Omental fat pad (tissue), 3 donors: ENCODE measurements at regions not wholly inside any gene's neighbourhood (a gene's known extent, or its start where the extent isn't known, plus 50 kb on each side); places are given as distances from the start of the nearest gene placed in this dataset.

Experiments used
- ATAC-seq: fragments of 150-250 bp; one replicate; pipeline ENCODE4 v1.9.1; 2016; ENCODE audit warnings: mild to moderate bottlenecking, moderate library complexity; ENCODE audit not compliant: low FRiP score
- DNase-seq: peaks from one replicate; pipeline ENCODE4 v3.0.0-alpha.2; 2019; ENCODE audit warnings: low spot score
- TF ChIP-seq, protein P1 (sequence below), 3 donors: fragments of 450-650 bp; IDR thresholded peaks; one replicate each; pipeline ENCODE4 v1.5.1; 2016 to 2017; ENCODE audit warnings: antibody characterized with exemption in 3 of 3, mild to moderate bottlenecking in 3 of 3, moderate library complexity in 2 of 3

GRCh38 chr16:50939356-50939755 is 197.5 kb downstream of the CYLD start:
- ATAC-seq: no peak
- no peak for DNase-seq
- TF ChIP-seq, protein P1, sequence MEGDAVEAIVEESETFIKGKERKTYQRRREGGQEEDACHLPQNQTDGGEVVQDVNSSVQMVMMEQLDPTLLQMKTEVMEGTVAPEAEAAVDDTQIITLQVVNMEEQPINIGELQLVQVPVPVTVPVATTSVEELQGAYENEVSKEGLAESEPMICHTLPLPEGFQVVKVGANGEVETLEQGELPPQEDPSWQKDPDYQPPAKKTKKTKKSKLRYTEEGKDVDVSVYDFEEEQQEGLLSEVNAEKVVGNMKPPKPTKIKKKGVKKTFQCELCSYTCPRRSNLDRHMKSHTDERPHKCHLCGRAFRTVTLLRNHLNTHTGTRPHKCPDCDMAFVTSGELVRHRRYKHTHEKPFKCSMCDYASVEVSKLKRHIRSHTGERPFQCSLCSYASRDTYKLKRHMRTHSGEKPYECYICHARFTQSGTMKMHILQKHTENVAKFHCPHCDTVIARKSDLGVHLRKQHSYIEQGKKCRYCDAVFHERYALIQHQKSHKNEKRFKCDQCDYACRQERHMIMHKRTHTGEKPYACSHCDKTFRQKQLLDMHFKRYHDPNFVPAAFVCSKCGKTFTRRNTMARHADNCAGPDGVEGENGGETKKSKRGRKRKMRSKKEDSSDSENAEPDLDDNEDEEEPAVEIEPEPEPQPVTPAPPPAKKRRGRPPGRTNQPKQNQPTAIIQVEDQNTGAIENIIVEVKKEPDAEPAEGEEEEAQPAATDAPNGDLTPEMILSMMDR (IDR thresholded peaks at IDR 0.05): no peak

- TF ChIP-seq, protein P1 (IDR thresholded peaks at IDR 0.05): no peak
- DNase-seq (no peak), ATAC-seq (no peak)
Observed at GRCh38 chr16:50938932-50939331, 197.0 kb downstream of the CYLD start.

- DNase-seq: no peak
- TF ChIP-seq, protein P1 (IDR thresholded peaks at IDR 0.05): no peak
- ATAC-seq: no peak
Observed at GRCh38 chr16:50933262-50933661, 191.4 kb downstream of the CYLD start.

GRCh38 chr16:50932348-50932935 is 190.6 kb downstream of the CYLD start:
- DNase-seq: no peak
- ATAC-seq: peak; percentile 75
- TF ChIP-seq, protein P1 (IDR thresholded peaks at IDR 0.05): no peak

GRCh38 chr16:50928065-50928464 is 186.2 kb downstream of the CYLD start:
- peak; percentile 74 for ATAC-seq
- DNase-seq: no peak

DNA sequence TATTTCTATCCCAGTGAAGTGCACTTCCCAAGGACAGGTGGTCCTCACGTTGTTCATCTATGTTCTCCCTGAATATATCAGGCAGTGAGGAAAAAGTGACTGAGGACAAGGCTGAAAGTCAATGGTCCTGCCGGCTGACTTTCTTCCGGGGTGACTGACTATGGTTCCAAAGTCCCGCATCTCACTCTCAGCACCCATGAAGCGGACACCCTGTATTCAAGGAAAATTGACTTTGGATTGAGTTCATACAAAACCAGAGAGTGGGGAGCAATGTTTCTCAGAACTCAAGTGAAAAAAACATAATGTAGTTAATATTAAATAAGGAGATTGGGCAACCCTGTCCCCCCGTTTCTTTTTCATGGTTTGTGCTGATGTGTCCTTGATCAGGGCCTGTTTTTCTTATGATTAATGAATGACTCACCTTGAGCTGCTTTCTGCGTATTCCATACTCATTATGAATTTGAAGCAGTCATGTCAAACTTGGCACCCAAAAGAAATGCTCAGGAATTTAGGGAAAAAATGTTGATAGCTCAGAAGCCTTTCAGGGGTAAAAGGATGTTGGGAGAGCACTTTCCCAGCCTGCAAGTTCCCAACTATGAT is 184.0 kb downstream of the CYLD start:
- DNase-seq (no peak), ATAC-seq (peak; percentile 74)
- TF ChIP-seq, protein P1 (IDR thresholded peaks at IDR 0.05): no peak

More at GRCh38 chr16:50928065-50928464, 186.2 kb downstream of the CYLD start:
- TF ChIP-seq, protein P1 (IDR thresholded peaks at IDR 0.05): no peak
